Glutamatergic neuron (in vitro differentiated cells): ENCODE measurements at regions not wholly inside any gene's neighbourhood (a gene's known extent, or its start where the extent isn't known, plus 50 kb on each side); places are given as distances from the start of the nearest gene placed in this dataset.

ENCODE experiments used
- DNase-seq: peaks from one replicate; pipeline ENCODE4 v3.0.0; 2022
- H3K27ac Mint-ChIP-seq: one replicate; pipeline ENCODE4 v1.8.0; 2020; ENCODE audit warnings: mild to moderate bottlenecking, mixed read lengths, inconsistent platforms; ENCODE audit not compliant: unreplicated experiment
- H3K27me3 Mint-ChIP-seq: one replicate; pipeline ENCODE4 v1.8.0; 2020; ENCODE audit warnings: mild to moderate bottlenecking, moderate library complexity, mixed read lengths, inconsistent platforms; ENCODE audit not compliant: unreplicated experiment
- H3K36me3 Mint-ChIP-seq: one replicate; pipeline ENCODE4 v1.8.0; 2020; ENCODE audit warnings: mild to moderate bottlenecking, mixed read lengths, inconsistent platforms; ENCODE audit not compliant: unreplicated experiment
- H3K4me1 Mint-ChIP-seq: one replicate; pipeline ENCODE4 v1.8.0; 2020; ENCODE audit warnings: mild to moderate bottlenecking, low read depth, mixed read lengths, inconsistent platforms; ENCODE audit not compliant: unreplicated experiment
- H3K4me3 Mint-ChIP-seq: one replicate; pipeline ENCODE4 v1.8.0; 2020; ENCODE audit warnings: mild to moderate bottlenecking, mixed read lengths, inconsistent platforms; ENCODE audit not compliant: unreplicated experiment
- H3K9me3 Mint-ChIP-seq: one replicate; pipeline ENCODE4 v1.8.0; 2020; ENCODE audit warnings: mild to moderate bottlenecking, moderate library complexity, mixed read lengths, inconsistent platforms; ENCODE audit not compliant: unreplicated experiment
- TF ChIP-seq, protein P1 (sequence below): fragments of 200-600 bp; sonication (generic); IDR thresholded peaks from one replicate; pipeline ENCODE4 v1.5.0; 2021; ENCODE audit not compliant: partially characterized antibody, unreplicated experiment

- Mint-ChIP-seq H3K4me1 (peaks cover 12% of the 10 kb centered on the region), H3K4me3 (no peak overlapping the region), H3K36me3 (no peaks in the 10 kb centered on the region), H3K9me3 (no peaks in the 10 kb centered on the region), H3K27ac (no peak overlapping the region), H3K27me3 (peaks cover 2% of the 10 kb centered on the region)
- TF ChIP-seq, protein P1, sequence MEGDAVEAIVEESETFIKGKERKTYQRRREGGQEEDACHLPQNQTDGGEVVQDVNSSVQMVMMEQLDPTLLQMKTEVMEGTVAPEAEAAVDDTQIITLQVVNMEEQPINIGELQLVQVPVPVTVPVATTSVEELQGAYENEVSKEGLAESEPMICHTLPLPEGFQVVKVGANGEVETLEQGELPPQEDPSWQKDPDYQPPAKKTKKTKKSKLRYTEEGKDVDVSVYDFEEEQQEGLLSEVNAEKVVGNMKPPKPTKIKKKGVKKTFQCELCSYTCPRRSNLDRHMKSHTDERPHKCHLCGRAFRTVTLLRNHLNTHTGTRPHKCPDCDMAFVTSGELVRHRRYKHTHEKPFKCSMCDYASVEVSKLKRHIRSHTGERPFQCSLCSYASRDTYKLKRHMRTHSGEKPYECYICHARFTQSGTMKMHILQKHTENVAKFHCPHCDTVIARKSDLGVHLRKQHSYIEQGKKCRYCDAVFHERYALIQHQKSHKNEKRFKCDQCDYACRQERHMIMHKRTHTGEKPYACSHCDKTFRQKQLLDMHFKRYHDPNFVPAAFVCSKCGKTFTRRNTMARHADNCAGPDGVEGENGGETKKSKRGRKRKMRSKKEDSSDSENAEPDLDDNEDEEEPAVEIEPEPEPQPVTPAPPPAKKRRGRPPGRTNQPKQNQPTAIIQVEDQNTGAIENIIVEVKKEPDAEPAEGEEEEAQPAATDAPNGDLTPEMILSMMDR: no peak
- DNase-seq: peak; percentile 54
Measured at GRCh38 chr13:111966933-111967332, 100.0 kb upstream of the SOX1 start.

GRCh38 chr13:111967572-111968201 is 99.3 kb upstream of the SOX1 start:
- H3K36me3 Mint-ChIP-seq: no peaks in the 10 kb centered on the region
- no peaks in the 10 kb centered on the region for H3K9me3 Mint-ChIP-seq
- no peak for DNase-seq
- TF ChIP-seq, protein P1: no peak
- no peak overlapping the region for H3K4me3 Mint-ChIP-seq
- H3K27ac Mint-ChIP-seq: peak overlapping the region; percentile 12
- H3K27me3 Mint-ChIP-seq: peaks cover 2% of the 10 kb centered on the region
- peaks cover 14% of the 10 kb centered on the region for H3K4me1 Mint-ChIP-seq

- no peak for DNase-seq
- TF ChIP-seq, protein P1: no peak
- no peak overlapping the region for H3K27ac Mint-ChIP-seq
- no peaks in the 10 kb centered on the region for H3K9me3 Mint-ChIP-seq
- H3K36me3 Mint-ChIP-seq: no peaks in the 10 kb centered on the region
- H3K27me3 Mint-ChIP-seq: peaks cover 2% of the 10 kb centered on the region
- no peak overlapping the region for H3K4me3 Mint-ChIP-seq
- H3K4me1 Mint-ChIP-seq: peaks cover 21% of the 10 kb centered on the region
Measured at GRCh38 chr13:111968336-111969010, 98.5 kb upstream of the SOX1 start.

GRCh38 chr13:111969551-111970135 is 97.3 kb upstream of the SOX1 start:
- Mint-ChIP-seq H3K27me3 (peaks cover 4% of the 10 kb centered on the region), H3K4me3 (no peak overlapping the region), H3K9me3 (peaks cover 4% of the 10 kb centered on the region), H3K4me1 (peaks cover 32% of the 10 kb centered on the region), H3K27ac (no peak overlapping the region), H3K36me3 (no peaks in the 10 kb centered on the region)
- no peak for DNase-seq
- TF ChIP-seq, protein P1: no peak

- Mint-ChIP-seq H3K27ac (no peak overlapping the region), H3K27me3 (peaks cover 10% of the 10 kb centered on the region), H3K4me1 (peaks cover 38% of the 10 kb centered on the region), H3K9me3 (peaks cover 10% of the 10 kb centered on the region), H3K4me3 (no peak overlapping the region), H3K36me3 (no peaks in the 10 kb centered on the region)
- TF ChIP-seq, protein P1: no peak
- no peak for DNase-seq
Measured at GRCh38 chr13:111970494-111971141, 96.3 kb upstream of the SOX1 start.
